Stimulated activated CD4-positive, alpha-beta T cell treated with anti-CD3 and anti-CD28 coated beads, Interleukin-15, amount 100 ng/mL, for 24 hours (primary cell): ENCODE measurements at regions not wholly inside any gene's neighbourhood (a gene's known extent, or its start where the extent isn't known, plus 50 kb on each side); places are given as distances from the start of the nearest gene placed in this dataset.
"Not testable (repeated sequence)": the region's sequence is repeated elsewhere in the genome, so short reads cannot be mapped to it uniquely, and the experiment has no call there.

ENCODE experiments used
- DNase-seq: peaks from one replicate; pipeline ENCODE4 v3.0.0-alpha.2; 2020

DNA sequence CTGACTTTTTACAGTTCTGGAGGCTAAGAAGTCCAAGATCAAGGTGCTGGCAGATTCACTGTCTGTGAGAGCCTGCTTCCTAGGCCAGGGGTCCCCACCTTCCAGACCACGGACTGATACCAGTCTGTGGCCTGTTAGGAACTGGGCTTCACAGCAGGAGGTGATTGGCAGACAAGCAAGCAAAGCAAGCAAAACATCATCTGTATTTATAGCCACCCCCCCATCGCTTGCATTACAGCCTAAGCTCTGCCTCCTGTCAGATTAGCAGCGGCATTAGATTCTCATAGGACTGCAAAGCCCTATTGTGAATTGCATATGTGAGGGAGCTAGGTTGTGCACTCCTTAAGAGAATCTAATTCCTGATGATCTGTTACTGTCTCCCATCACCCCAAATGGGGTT, 194.7 kb upstream of the THRB start:
- DNase-seq = no peak

DNA sequence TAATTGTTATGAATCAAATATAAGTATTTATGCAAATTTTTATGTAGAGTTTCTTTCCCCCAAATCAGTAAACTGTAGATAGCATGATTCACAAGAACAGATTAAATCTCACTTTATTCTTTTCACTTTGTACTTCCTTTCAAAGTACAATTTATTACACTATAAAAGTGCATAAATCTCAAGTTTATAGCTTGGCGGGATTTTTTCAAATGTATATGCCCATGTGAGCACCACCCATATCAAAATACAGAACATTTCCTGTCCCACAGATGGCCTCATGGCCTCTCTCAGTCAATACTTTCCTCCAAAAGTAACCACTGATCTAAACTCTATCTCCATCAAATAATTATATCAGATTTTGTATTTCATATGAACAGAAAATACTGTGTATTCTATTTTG, 196.1 kb upstream of the THRB start:
- no peak for DNase-seq

DNA sequence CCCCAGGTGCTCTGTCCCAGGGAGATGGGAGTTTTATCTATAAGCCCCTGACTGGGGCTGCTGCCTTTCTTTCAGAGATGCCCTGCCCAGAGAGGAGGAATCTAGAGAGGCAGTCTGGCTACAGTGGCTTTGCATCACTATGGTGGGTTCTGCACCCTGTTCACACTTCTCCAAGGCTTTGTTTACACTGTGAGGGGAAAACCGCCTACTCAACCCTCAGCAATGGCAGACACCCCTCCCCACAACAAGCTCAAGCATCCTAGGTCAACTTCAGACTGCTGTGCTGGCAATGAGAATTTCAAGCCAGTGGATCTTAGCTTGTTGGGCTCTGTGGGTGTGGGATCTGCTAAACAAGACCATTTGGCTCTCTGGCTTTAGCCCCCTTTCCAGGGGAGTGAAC, 204.4 kb upstream of the THRB start:
- DNase-seq = not testable (repeated sequence)

DNA sequence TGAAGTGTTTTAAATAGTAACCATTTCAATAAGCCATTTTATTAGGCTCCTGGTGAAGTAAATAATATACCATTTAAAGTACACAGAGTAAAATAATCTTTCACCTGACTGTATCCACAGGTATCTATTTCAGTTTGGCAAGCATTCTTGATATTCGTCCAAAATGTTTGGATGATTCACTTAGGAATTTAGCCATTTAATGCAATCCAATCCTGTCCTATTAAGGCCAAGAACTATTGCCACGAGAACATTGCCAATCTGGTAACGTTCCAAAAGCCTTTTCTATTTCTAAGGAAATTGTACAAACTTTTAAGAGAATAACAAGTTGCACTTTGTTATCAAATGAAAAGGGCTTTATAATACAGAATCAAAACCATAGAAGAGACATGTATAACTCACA, 209.8 kb upstream of the THRB start:
- no peak for DNase-seq

DNA sequence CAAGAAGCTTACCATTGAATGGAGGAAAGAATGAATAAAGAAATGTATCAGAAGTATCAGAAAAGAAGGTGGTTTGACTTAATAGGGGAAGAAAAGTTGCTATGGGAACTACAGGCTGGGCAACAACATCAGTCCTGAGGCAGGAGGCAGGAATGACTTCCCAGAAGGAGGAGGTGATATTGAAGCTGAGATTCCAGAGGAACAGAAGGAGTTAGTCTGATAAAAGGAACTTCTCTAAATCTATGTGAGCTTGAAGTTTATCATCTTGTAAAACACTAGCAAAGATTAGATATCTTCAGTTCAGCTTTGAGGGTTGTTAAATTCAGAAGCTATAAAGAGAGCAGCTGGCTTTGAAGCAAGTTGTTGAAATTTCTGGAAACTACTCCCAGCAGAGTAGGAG, 213.3 kb upstream of the THRB start:
- no peak for DNase-seq

DNA sequence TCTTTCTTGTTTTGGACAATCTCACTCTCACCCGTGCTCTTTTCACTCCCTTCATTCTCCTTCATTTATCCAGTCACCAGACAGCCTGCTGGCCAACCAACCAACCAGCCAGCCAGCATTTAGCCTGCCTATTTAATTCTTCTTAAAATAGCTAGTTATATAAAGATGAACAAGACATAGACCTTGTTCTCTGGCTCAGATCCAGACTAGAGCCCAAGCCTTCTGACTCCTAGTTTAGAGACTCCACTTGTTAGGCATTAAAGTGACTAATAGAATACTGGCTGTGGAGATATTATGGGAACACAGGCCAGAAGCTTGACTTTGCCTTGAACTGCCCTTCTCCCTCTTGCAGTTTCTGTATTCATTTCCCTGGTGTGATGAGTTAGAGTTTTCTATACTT, 215.3 kb upstream of the THRB start:
- no peak for DNase-seq

DNA sequence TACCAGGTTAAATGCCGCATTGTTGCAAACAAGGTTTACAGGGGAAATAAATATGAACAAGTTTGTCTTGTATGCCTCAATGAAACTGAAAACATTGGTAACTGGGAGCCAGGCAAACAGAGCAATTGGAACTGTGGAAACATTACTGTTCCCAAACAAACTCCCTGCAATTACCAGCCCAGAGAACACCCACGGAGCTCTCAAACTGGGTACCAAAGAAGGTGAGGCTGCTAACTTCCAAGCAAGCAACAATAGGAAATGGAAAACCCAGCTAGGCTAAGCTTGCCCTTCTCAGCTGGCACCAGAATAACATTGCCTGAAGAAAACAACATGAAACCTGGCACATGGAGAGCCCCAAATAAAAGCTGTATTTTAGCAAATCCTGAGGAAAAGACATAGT, 218.9 kb upstream of the THRB start:
- DNase-seq = no peak

DNA sequence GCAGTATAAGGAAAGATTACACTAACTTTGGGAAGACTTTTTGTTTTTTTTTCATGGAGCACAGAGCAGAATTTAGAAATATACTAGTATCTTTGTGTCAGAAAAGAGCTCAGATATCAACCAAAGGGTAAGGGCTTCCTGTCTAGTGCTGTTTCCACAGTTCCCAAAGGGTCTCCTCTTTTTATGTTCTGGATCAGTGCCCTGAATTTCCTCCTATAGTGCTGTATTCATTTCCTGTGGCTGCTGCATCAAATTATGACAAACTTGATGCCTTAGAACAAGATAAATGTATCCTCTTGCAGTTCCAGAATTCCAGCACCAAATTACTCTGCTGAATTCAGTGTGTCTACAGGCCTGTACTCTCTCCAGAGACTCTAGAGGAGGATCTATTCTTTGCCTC, 219.8 kb upstream of the THRB start:
- DNase-seq = no peak

DNA sequence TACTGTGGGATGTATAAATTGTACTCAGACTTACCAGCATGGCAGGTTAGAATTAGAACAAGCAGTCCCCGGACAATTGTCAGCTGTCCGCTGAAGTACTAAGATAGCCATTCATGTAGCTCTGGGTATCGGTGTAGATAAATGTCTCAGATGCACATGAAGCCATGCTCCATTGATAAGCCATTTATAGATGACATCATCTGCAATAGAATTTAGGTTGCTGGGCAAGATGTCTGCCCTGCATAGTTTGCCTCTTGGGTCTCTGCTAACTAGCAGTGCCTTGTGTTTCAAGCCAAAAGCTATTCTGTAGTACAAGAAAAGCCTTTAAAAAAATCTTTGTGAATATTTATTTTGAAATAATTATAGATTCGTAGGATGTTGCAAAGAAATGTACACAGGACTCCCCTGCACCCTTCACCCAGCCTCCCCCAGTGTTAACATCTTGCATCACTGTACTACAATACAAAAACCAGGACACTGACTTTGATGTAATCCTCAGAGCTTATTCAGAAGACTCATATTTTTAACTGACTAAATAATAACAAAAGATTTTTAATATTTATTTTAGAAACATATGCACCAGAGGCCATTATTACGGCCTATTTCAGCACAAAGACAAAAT, 220.6 kb upstream of the THRB start:
- DNase-seq = no peak

DNA sequence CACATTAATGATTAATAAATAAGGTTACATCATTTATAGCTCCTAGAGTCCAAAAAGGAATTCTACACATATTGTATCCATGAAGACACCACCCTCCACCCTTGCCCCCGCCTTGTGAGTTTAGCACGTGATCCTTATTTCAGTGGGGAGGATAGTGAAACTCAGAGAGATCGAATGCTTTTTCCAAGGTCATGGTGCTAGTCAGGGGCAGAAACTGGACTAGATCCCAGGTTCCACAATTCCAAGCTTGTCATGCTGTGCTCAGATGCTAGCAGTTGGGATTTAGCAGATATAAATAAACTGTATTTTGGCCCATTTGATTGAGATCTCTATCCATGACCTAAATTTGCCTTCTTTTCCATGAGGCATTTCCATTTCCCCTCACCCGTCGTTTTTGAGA, 227.4 kb upstream of the THRB start:
- no peak for DNase-seq

DNA sequence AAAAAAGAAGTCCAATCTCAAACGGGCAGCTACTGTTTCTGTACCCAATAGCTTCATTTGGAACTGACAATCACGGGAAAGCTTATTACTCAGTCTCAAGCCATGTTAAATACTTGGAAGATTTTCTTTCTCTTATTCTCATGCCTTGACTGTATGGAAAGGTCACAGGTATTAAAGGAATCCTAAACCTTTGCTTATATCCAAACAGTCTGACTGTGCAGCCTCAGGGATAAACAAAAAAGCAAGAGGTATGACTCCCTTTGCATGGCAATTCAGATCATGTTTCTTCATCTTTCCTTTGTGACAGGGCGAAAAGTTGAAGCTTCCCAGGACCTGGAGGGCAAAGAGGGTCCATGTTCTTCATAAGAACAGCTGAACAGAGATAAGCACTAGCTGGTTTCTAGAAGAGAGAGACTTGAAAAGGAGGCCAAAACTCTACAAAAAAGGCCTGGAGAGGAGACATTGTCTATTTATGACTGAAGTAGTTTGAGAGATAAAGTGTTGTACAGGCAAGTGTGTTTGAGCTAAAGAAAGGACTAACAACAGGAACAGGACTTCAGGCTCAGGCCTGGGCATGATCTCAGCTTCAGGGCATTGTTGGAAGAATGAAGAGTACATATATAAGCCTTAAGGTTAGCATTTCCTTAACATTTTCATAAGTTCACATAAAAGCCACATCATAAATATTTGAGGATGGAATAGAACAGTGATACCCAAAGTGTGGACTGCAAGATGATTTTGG, 231.0 kb upstream of the THRB start:
- no peak for DNase-seq

DNA sequence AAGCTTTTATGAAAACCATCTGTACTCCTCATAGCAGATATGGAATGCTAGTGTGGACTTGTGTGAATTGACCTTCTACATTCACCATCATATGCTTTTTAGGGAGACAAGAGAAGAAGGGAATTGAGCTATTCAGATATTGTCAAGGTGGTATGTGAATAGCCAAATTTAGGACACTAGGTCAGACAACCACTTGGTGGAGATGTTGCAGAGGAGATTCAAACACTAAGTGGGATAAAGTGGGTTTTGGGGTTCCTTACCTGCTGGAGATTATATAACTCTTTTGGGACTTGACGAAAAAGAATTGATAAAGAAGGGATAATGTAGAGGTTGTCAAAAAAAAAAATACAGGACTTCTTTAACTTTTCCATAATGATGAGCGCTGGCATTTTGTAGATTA, 231.8 kb upstream of the THRB start:
- no peak for DNase-seq

DNA sequence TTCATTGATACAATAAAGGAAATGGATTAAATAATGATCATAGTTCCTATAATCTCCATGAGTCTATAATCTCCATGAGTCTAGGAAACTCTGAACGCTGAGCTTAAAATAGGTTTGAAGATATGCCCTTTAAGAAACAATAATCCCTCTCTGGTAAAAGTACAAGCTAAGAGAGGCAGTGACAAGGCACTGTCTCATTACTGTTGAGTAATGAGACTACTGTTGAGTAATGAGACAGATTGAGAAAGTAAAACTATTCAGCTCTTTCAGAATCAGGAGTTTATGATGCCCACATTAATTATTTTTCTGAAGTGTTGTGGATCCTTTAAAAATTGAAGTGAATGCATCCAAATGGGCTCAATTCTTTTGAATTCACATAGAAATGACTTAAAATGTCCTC, 235.5 kb upstream of the THRB start:
- DNase-seq = no peak

DNA sequence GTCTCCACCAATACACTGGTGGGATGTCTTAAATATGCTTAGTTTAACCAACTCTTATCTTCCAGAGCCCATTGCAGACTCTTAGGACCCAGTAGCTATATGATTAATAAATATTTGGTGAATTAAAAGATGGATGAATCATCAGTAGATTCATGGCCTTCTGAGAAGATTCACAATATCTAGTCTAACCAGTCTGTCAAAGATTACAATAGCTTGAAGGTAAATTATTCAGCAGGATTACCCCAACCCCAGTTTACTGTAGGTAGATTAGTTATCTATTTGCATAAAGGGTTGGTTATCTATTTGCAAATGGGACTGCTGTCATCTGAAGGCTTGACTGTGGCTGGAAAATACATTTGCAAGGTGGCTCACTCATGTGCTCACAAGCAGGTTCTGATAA, 239.4 kb upstream of the THRB start:
- DNase-seq = no peak

DNA sequence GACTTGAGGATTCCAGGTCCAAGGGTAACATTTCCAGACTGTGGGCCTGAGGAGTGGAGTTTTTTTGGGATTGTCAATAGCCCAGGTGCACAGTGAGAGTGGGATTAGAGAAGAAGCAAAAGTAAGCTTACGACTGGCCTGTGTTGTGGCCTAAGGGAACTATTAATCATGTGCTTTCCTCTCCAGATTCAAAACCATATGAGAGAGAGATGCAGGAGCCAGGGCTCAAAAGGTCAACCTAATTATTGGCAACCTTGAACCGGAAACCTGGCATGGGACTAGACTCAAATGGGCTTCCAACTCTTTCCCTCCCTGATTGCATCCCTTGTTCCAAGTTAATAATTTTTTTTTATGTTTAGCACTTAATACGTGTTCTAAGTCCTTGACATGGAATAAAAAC, 242.1 kb upstream of the THRB start:
- no peak for DNase-seq

DNA sequence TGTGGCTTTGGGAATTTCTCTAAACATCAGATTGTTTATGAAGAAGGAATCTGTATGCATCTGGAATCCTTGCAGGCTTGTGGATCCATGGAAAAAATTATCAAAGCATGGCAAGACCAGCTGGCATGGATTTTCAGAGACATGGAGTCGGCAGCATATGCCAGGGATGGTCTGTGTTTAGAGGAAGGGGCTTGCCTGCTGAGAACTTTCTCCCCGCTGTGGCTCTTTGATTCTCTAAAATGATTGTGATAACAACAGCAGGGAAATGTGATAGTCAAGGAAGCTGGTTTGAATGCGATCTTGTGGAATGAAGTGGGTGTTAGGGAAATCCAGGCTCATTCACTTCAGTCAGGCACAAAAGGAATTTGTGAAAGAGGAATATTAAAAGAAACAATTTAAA, 245.7 kb upstream of the THRB start:
- DNase-seq = no peak

DNA sequence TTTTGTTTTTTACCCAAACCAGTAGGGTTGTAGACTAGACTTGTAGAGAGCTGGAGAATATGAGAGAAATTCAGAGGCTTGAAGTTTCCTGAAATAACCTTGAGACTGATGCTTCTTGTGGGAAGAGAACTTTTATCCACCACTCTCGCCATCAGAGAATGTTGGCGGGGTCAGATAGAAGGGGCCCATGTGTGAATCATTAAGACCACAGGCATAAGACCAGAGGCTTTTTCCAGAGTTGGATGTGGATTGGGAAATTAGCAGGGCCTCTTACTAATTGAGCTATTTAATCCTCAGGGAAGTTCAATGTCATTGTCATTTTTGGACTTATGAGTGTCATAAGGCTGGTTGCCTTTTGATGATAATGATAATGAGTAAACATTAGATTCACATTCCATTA, 246.9 kb upstream of the THRB start:
- no peak for DNase-seq

DNA sequence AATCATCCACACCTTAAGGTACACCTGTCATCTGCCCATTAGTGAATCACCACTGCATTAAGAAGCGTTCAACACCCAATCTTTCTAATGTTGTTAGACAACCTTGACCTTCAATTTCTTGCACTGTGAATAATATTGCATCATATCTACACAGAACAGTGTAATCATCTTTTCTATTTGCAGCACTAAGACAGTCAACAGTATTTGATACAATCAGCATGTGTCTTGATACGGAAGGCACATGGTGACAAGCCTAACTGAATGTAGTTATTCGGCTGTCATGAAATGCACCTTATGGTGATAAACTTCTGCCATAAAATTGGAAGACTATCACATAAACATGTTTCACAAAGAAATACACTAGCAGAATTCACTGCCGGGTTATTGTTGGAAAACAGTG, 253.9 kb upstream of the THRB start:
- DNase-seq = no peak

DNA sequence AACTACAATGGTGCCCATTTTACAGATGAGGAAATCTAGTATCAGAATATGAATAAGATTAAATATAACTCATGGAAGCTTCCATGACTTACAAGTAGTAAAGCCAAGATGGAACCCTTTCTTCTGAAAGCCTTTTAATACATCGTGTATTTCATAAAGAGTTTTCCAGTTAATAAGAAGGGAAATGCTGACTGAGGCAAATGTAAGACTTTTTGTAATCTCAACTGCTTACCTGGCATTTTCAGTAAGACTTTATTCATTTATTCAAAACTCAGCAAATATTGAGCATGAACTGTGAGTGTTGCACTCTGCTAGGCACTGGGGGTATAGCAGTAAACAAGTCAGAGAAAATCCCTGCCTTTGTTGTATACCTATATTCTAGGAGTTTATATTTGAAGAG, 256.4 kb upstream of the THRB start:
- DNase-seq = no peak

DNA sequence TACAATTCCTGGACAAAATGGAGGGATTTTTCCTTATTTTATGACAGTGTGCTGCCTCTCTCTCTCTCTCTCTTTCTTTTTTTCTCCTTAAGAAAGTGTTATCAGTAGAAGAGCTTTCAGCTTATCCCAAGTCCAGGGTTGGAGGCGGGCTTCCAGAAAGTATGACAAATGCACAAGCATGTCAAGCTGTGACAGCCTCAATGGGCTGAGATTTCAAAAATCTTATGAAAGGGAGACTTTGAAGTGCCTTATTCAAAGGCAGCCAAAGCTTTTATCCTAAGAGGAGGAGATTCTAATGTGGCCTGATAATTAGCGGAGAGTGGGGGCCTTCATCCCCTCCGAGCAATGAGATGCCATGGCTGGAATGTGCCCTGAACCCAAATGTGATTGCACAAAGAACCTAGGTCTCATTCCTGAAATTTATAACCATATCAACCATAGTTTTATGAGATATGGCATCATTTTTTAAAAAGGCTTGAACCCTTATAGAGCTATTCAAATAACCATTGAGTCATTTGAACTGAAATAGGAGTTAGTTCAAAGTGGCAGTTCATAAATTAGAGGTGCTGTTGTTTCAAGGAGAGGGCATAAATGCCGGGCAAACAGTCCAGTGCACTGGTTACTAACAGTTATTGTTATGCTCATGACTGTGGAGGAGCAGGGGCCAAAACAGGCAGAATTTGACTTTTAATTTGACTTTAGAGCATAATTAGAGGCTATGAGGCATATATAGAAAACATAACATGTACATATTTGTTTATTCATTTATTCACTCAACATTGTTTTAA, 261.6 kb upstream of the THRB start:
- DNase-seq = no peak

DNA sequence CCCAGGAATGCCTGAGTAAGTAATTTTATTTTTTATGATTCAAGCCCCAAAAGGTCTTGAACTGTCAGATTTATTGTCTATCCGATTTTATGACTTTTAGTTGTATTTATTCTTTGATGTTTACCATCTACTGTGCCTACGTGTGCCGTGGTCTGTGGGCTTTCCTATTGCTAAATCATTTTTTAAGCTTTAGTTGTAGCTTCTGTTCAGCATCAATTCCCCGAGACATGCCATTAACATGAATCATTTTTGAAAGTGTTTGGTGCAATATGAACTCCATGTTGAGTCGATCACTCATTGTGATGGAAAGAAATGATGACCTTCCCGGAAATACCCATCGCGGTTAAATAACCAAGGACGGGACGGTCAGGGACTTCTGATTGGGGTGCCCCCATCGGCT, 268.7 kb upstream of the THRB start:
- no peak for DNase-seq

DNA sequence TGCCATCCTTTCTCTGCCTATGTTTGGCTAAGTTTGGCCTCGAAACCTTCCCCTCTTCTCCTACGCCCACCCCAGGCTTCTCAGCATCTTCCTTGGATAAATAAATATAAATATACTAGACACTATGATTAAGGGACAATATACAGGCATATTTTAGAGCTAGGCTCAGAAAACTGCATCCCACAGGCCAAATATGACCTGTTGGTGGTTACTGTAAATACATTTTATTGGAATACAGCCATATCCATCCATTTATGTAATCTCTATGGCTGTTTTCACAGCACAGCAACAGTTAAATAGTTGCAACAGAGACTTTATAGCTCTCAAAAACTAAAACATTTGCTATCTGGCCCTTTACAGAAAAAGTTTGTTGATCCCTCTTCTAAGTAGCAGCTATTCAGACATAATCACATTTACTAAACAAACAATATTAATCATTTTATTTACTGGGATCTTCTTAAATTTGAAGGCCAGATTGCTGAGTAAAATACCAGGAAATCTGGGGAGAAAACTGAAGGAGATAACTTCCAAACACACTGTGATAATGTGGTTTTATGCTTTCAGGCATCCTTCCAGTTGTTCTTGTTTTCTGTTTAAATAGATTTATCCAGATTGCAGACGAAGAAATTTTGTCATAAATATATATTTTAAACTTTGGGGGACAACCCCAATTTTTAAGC, 269.7 kb upstream of the THRB start:
- no peak for DNase-seq

DNA sequence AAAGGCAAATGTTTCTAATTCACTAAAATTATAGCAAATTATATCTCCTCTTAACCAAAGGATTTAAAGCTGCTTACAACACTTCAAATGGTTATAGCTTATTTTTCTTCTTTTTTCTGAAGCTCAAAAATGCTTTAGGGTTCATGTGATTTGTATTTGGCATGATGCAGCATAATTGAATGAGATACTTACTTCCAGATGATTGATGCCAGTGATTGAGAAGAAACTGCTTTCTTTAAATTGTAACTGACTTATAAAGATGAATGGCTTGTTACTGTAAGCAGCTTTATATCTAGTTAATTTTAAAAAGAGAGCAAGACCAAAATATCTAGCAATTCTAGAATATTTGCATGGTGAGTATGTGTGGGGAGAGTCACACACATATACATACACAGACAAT, 270.7 kb upstream of the THRB start:
- DNase-seq = no peak

DNA sequence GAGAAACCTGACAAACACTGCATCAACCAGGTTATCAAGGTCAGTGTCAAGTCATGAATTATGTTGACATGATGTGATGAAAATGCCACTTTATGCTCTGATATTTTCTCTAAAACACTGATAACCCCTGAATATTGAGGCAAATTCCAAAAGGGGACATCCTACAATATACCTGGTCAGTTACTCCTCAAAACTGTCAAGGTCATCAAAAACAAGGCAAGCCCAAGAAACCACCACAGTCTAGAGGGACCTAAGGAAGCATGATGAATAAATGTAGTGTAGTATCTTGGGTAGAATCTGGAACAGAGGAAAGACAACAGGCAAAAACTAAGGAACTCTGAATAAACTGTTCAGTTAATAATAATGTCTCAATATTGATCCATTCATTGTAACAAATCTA, 275.3 kb upstream of the THRB start:
- no peak for DNase-seq
